Esophagus squamous epithelium (tissue), 4 donors: ENCODE measurements at regions not wholly inside any gene's neighbourhood (a gene's known extent, or its start where the extent isn't known, plus 50 kb on each side); places are given as distances from the start of the nearest gene placed in this dataset.

Experiments
- CTCF ChIP-seq, 6 experiments: fragments of 450-650 bp in 4 of 6; fragments of 200-600 bp in 2 of 6; sonication (generic) in 2 of 6; IDR thresholded peaks; one replicate each; pipeline ENCODE4 v1.5.1; 2016 to 2019; ENCODE audit warnings: antibody characterized with exemption in 6 of 6, mild to moderate bottlenecking in 4 of 6, moderate library complexity in 4 of 6
- POLR2A ChIP-seq, 4 donors: fragments of 450-650 bp; IDR thresholded peaks; one replicate each; pipeline ENCODE4 v1.6.1; 2017; ENCODE audit warnings: antibody characterized with exemption in 4 of 4, mild to moderate bottlenecking in 4 of 4, moderate library complexity in 3 of 4

GRCh38 chr10:58976254-58976653 is 200.2 kb upstream of the PHYHIPL start:
- TF ChIP-seq POLR2A (IDR thresholded peaks at IDR 0.05), result no peak
- TF ChIP-seq CTCF (IDR thresholded peaks at IDR 0.05), result no peak
